Chondrocyte (in vitro differentiated cells): ENCODE measurements at regions not wholly inside any gene's neighbourhood (a gene's known extent, or its start where the extent isn't known, plus 50 kb on each side); places are given as distances from the start of the nearest gene placed in this dataset.

Experiments used
- DNase-seq: peaks from one replicate; pipeline ENCODE4 v3.0.0; 2021; ENCODE audit warnings: mixed read lengths, low spot score
- H3K27ac Mint-ChIP-seq: one replicate; pipeline ENCODE4 v1.8.0; 2021; ENCODE audit warnings: mild to moderate bottlenecking, moderate library complexity, mixed read lengths; ENCODE audit not compliant: unreplicated experiment
- H3K27me3 Mint-ChIP-seq: 2 replicates; pipeline ENCODE4 v1.8.0; 2021; ENCODE audit warnings: low read depth, mixed read lengths
- H3K36me3 Mint-ChIP-seq: 2 replicates; pipeline ENCODE4 v1.8.0; 2021; ENCODE audit warnings: low read depth, mixed read lengths
- H3K4me1 Mint-ChIP-seq: 2 replicates; pipeline ENCODE4 v1.8.0; 2021; ENCODE audit warnings: low read depth, mild to moderate bottlenecking, mixed read lengths
- H3K4me3 Mint-ChIP-seq: one replicate; pipeline ENCODE4 v1.8.0; 2021; ENCODE audit warnings: mild to moderate bottlenecking, moderate library complexity, mixed read lengths; ENCODE audit not compliant: unreplicated experiment
- H3K9me3 Mint-ChIP-seq: 2 replicates; pipeline ENCODE4 v1.8.0; 2021; ENCODE audit warnings: low read depth, mixed read lengths
- TF ChIP-seq, protein P1 (sequence below): fragments of 200-600 bp; sonication (generic); IDR thresholded peaks from 2 replicates; pipeline ENCODE4 v1.5.0; 2021; ENCODE audit warnings: antibody characterized with exemption, mild to moderate bottlenecking, moderate library complexity

DNA sequence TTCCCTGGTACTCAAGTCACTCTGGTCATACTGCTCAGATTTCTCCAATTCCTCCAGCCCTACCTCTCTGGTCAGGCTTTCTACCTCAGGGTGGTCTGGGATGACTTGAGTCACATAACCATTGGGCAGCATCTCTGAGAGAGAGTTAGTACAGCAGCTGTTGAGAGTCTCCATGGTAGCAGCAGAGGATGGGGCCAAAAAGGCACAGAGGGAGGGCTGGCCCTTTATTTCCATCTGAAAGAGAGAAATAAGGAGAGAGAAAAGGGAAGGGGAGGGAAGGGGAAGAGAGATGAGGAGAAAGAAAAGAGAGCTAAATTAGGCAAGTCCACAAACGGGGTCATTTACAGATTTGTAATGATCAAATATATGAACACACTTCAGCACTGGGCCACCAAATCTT lies 149.1 kb upstream of the ARHGEF9 start:
- Mint-ChIP-seq H3K9me3 (peaks cover 22% of the 10 kb centered on the region), H3K4me3 (no peak overlapping the region), H3K36me3 (no peaks in the 10 kb centered on the region), H3K27ac (no peak overlapping the region), H3K4me1 (peaks cover 10% of the 10 kb centered on the region), H3K27me3 (no peaks in the 10 kb centered on the region)
- TF ChIP-seq, protein P1, sequence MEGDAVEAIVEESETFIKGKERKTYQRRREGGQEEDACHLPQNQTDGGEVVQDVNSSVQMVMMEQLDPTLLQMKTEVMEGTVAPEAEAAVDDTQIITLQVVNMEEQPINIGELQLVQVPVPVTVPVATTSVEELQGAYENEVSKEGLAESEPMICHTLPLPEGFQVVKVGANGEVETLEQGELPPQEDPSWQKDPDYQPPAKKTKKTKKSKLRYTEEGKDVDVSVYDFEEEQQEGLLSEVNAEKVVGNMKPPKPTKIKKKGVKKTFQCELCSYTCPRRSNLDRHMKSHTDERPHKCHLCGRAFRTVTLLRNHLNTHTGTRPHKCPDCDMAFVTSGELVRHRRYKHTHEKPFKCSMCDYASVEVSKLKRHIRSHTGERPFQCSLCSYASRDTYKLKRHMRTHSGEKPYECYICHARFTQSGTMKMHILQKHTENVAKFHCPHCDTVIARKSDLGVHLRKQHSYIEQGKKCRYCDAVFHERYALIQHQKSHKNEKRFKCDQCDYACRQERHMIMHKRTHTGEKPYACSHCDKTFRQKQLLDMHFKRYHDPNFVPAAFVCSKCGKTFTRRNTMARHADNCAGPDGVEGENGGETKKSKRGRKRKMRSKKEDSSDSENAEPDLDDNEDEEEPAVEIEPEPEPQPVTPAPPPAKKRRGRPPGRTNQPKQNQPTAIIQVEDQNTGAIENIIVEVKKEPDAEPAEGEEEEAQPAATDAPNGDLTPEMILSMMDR = no peak
- no peak for DNase-seq

DNA sequence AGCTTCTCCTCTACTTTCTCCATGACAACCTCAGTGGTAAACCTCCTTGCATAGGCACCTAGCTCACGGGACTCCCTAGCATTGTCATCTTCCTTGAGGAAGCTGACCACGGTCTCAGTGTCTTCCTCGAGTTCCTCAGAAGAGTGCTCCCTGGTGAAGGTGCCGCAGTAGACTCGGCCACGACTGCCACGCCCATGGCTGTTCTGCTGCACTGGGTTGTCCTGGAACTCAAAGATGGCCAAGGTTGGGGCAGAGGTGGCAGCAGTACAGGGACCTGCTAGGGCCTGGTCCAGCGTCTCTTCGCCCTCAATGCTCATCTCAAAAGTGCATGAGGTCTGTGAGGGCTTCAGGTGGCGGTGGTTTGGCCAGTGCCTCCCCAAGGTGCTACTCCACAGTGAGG lies 147.9 kb upstream of the ARHGEF9 start:
- Mint-ChIP-seq H3K9me3 (peaks cover 18% of the 10 kb centered on the region), H3K36me3 (no peaks in the 10 kb centered on the region), H3K27me3 (no peaks in the 10 kb centered on the region), H3K4me3 (no peak overlapping the region), H3K4me1 (peaks cover 10% of the 10 kb centered on the region), H3K27ac (no peak overlapping the region)
- TF ChIP-seq, protein P1 = no peak
- no peak for DNase-seq

DNA sequence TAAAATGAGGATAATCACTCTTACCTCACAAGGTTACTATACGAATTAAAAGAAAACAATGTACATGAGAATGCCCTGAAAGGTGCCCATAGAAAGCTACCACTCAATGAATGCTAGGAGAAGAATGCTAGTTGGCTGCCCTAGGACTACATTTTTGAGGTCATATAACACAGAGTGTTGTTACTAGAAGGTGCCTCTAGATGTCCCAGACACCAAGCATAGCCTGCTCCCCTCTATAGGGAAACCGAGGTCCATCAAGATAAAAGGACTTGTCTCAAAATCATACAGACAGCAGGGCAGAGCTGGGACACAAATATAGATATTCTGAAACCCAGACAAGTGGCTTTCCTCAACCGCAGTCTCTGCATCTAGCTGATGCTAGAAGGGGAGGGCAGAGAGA lies 147.0 kb upstream of the ARHGEF9 start:
- no peaks in the 10 kb centered on the region for H3K27me3 Mint-ChIP-seq
- no peak for DNase-seq
- peaks cover 10% of the 10 kb centered on the region for H3K4me1 Mint-ChIP-seq
- H3K4me3 Mint-ChIP-seq = no peak overlapping the region
- H3K27ac Mint-ChIP-seq = no peak overlapping the region
- H3K9me3 Mint-ChIP-seq = peaks cover 14% of the 10 kb centered on the region
- H3K36me3 Mint-ChIP-seq = no peaks in the 10 kb centered on the region
- TF ChIP-seq, protein P1 = peak; percentile 44

DNA sequence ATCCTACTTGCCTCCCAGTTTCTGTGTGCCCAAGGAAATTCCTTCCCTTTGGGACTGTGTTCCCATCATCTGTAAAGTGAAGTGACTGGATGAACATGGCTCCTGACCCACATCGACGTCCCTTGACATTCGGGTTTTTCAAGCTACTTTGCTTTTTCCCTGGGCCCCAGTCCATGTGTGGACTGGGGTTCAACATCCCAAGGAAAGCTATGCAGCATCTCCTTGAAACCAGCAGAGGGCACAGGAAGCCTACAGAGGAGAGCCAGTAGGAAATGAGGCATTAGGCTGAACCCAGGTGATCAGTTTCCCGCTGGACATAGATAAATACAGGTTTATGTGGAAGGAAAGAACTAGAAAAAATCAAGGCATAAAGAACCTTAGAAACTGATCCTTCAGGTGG lies 145.1 kb upstream of the ARHGEF9 start:
- DNase-seq = no peak
- no peaks in the 10 kb centered on the region for H3K27me3 Mint-ChIP-seq
- no peak overlapping the region for H3K27ac Mint-ChIP-seq
- no peaks in the 10 kb centered on the region for H3K36me3 Mint-ChIP-seq
- H3K4me1 Mint-ChIP-seq = peaks cover 10% of the 10 kb centered on the region
- TF ChIP-seq, protein P1 = peak; percentile 73
- peaks cover 20% of the 10 kb centered on the region for H3K9me3 Mint-ChIP-seq
- H3K4me3 Mint-ChIP-seq = no peak overlapping the region

DNA sequence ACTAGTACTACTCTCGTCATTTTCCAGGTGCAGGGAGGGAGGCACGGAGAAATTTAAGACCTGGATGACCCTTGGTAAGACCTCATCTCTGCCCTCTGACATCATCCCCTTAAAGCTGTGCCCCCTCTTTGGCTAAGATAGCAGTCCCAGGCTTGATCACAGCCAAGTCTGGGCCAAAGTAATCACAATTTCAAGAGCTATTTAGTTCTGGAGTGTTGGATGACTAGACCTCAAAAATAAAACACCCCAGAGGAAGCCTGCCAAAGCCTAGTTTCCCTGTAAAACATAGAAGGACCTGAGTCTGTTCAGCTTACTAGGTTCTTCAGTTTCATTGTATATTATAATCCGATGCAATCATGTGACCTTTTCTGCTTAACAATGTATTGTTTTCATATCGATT lies 144.6 kb upstream of the ARHGEF9 start:
- DNase-seq = no peak
- no peak overlapping the region for H3K27ac Mint-ChIP-seq
- no peak overlapping the region for H3K4me3 Mint-ChIP-seq
- peaks cover 16% of the 10 kb centered on the region for H3K9me3 Mint-ChIP-seq
- TF ChIP-seq, protein P1 = no peak
- no peaks in the 10 kb centered on the region for H3K36me3 Mint-ChIP-seq
- H3K4me1 Mint-ChIP-seq = peaks cover 10% of the 10 kb centered on the region
- H3K27me3 Mint-ChIP-seq = no peaks in the 10 kb centered on the region
